ENCODE measurements at regions not wholly inside any gene's neighbourhood (a gene's known extent, or its start where the extent isn't known, plus 50 kb on each side); places are given as distances from the start of the nearest gene placed in this dataset.
"Not testable (repeated sequence)": the region's sequence is repeated elsewhere in the genome, so short reads cannot be mapped to it uniquely, and the experiment has no call there.

DNA sequence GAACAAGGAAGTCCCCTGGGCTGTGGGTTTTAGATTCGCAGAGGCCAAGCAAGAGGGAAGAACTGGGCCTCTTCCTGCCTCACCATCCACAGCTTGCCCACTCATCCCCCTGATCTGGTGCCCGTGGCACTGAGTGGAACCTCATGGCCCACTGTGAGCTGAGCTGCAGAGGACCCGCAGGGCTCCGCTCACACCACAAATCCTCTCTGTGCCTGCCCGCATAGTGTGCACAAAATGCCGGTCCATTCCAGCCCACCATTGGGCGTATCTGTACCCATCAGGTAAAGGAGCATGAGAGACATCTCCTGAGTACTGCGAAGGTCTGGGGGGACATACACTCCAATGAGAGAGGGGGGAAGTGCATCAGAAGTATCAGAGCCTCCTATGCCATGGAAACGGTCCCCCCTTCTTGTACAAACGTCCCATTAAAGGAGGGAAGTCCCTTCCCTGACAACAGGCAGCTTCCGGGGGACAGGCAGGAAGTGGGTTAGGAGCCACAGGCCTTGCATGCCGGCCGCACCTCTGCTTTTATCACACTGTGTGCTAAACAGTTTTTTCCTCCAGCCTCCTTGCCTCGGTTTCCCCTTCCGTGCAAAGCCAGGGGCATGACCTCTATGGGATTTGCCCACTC is 309.4 kb upstream of the DIO3 start:
- DNase-seq = no peak

DNA sequence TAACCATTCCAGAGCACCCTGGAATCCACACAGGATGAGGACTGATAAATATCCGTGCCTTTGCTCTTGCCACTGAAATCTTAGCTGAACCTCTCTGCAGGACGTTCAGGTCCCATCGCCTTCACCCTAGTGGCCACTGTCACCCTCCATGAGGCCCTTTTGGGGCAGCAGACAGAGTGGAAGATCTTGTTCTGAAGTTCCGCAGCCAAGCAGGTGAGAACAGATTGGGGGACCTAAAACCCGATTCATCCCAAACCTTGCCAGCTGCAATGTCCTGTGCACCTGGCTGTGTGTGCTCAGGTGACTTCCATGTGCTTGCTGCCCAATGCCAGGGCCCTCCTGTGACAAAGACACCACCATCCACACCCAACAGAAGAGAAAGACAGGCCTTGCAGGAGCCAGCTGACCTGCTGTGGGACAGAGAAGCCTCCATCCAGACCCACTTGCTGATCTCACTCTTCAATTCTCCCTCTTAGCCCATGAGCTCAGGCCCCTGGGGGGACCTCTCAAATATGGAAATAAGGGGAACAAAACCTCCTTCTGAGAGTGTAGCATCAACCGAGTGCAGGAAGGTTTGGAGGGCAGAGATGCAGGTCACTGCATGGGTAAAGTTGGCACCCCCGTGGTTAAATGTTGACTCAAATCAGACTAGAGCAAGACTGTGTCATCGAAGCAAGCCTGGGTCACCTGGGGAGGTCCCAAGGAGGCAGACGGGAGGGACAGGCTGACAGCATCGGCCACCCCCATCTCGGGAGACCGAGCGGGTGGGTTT is 308.7 kb upstream of the DIO3 start:
- DNase-seq = no peak

DNA sequence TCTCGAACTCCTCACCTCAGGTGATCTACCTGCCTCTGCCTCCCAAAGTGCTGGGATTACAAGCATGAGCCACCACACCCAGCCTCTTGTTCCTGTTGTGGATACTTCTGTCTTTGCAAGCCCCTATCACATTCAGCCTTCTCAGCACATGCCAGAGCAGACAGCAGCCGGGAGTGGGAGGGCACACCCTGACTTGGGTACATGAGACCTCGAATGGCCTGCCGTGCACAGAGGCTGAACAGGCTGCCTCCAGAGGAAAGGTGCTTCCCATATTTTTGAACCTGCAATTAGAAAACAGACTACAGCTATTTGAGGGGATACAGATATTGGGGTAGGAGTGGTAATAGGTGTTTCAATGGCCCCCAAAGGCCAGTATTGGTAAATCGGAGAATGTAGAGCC is 307.3 kb upstream of the DIO3 start:
- no peak for DNase-seq

DNA sequence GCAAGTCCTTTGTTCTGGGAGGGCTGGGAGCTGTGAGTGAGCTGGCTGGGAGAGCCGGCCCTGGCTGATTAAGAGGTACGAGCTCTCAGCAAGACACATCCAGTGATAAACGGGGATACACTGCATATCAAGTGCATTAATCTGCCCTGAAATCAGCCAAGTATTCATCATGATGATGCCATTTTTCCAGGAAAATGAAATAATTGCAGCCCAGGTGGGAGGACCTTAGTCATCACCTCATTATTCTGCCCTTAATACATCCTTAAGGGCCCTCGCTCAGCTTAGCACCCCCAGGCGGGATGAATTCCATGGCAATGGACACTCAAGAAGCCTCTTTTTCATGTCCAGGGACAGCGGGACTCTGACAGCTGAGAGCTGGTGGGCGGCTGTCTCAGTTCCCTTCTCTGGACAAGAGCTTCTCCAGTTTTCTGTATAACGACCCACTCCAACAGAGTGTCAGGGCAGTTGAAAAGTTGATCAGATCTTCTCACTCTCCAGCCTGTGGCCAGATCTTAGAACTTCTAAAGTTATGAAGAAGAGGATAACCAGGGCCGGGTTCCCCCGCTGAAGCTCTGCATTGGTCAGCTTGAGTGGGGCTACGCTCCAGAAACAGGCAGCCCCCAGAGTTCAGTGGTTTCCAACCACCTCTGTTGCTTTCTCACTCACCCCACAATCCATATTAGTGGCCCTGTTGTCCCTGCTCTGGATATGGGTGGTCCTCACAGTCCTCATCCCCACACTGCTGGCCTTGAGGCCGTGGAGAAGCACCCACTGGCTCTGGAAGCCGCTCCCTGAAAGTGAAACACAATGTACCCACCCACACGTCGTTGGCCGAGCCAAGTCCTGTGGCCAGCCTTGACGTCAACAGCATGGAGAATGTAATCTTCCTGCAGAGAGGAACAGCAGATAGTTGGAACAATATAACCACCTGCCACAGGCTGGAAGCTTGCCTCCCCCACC is 306.2 kb upstream of the DIO3 start:
- DNase-seq = no peak

DNA sequence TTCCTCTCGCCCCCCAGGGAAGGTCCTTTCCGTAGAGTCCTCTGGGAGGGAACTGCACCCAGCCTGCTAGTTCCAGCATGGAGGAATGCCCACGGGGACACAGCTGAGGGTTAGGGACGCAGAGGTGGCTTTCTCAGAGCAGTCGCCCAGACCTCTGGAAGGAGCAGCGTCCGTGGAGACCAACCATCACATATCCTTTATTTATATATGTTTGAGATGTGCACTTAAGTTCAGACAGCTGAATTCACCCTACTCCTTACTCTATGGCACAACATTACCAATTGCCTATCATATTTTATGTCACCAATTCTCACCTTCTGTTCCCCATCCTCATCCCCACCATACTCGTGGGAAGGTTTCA is 305.6 kb upstream of the DIO3 start:
- DNase-seq = no peak

DNA sequence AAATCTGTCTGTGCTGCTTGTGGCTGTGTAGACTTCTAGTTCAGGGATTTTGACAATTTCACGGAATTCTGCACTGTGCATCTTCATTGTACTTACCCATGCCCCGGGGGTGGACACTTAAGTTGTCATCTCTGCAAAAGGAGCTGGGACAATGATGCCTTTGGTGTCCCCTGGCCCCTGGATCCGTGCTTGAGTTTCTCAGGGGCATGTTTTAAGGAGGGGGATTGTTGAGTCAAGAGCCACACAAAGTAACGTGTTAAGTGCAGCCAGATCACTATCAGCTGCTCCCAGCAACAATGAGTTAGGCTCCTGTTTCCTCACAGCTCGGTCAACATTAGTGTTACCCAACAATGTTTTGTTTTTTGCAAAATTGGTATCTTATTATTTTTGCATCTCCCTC is 305.0 kb upstream of the DIO3 start:
- DNase-seq = no peak

DNA sequence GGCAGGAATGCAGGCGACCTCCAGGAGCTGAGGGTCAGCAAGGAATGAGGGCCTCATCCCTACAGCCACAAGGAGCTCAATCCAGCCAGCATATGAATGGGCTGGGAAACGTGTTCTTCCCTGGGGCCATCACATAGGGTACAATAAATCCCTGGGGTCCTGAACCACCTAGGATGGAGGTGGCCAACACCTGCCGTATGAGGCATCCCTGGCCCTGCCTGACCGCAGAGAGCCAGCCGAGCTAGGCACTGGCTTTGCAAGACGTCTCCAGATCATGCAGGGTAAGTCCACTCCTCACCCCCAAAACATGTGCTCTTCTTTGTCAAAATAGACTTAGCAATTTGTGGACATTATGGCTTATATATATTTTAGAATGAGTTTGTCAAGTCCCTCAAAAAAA is 303.7 kb upstream of the DIO3 start:
- no peak for DNase-seq

DNA sequence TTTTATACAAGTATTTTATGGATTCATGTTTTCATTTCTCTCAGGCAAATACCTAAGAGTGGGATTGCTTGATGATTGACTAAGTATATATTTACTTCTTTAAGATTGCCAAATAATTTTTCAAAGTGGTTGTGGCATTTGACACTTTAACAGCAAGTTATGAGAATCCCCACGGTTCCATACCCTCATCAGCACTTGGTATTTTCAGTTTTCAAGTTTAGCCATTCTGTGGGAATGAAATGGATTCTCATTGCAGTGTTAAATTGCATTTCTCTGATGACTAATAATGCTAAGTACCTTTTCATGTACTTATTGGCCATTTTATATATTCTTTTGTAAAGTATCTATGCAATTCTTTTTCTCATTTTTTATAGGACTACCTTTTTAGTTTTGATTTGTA is 301.5 kb upstream of the DIO3 start:
- DNase-seq = no peak

DNA sequence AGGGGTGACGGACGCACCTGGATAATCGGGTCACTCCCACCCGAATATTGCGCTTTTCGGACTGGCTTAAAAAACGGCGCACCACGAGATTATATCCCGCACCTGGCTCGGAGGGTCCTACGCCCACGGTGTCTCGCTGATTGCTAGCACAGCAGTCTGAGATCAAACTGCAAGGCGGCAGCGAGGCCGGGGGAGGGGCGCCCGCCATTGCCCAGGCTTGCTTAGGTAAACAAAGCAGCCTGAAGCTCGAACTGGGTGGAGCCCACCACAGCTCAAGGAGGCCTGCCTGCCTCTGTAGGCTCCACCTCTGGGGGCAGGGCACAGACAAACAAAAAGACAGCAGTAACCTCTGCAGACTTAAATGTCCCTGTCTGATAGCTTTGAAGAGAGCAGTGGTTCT is 294.9 kb upstream of the DIO3 start:
- DNase-seq = not testable (repeated sequence)

DNA sequence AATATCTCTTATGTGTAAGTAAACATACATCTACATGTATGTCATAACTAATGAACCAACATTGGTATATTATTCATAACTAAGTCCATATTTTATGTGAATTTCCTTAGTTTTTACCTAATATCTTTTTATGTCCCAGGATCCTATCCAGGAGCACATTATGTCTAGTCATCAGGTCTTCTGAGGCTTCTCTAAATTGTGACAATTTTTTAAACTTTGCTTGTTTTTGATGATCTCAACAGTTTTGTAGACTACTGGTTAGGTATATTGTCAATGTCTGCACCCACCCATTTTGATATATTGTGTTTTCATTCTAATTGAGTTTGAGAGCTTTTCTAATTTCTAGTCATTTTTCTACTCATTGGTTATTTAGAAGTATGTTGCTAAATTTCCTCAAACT is 288.2 kb upstream of the DIO3 start:
- DNase-seq = no peak

DNA sequence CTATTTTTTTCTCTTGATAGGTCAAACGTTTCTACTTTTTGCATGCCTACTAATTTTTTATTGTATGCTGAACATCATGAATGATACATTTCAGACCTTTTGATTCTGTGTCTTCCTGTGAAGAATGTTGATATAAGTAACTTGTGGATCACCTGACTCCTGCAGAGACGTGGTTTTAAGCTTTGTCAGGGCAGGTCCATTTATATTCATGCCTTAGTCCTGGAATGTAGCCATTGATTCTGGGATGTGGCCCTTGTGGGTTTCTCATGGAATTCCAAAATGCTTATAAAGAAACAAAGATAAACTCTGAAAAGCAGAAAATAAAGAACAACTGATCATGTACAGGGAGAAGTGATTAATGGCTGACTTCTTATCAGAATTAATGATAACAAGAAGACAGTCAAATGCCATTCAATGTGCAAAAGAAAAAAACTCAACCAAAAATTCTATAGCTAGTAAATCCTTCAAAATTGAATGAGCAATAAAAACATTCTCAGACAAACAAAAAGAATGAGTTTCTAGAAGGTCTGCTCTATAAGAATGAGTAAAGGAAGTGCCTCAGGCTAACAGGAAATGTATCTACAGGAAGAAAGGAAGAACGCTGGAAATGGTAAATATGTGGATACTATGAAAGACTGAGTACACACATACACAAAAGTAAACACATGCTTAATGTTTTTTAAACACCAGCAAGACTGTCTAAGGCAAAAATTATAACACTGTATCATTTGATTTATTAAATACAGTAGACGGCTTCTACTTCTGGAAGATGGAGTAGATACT is 284.8 kb upstream of the DIO3 start:
- DNase-seq = no peak

DNA sequence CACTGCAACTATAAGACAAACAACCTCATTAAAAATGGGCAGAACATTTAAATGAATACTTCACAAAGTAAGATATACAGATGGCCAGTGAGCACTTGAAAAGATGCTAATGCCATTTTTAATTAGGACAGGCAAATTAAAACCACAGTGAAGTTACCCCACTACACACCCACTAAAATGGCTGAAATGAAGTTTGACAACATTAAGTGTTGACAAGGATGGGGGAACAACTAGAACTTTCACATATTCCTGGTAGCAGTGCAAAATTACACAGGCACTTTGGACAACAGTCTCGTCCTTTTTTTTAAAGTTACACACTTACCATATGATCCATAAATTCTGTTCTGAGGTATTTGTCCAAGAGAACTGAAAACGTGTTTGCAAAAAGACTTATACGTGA is 278.9 kb upstream of the DIO3 start:
- no peak for DNase-seq

DNA sequence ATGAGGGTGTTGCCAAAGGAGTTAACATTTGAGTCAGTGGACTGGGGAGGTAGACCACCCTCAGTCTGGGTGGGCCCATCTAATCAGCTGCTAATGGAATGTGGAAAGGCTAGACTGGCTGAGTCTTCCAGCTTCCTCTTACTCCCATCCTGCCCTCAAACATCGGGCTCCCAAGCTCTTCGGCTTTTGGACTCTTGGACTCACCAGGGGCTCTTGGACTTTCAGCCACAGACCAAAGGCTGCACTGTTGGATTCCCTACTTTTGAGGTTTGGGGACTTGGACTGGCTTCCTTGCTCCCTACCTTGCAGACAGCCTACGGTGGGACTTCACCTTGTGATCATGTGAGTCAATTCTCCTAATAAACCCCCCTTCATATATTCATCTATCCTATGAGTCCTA is 276.6 kb upstream of the DIO3 start:
- no peak for DNase-seq

DNA sequence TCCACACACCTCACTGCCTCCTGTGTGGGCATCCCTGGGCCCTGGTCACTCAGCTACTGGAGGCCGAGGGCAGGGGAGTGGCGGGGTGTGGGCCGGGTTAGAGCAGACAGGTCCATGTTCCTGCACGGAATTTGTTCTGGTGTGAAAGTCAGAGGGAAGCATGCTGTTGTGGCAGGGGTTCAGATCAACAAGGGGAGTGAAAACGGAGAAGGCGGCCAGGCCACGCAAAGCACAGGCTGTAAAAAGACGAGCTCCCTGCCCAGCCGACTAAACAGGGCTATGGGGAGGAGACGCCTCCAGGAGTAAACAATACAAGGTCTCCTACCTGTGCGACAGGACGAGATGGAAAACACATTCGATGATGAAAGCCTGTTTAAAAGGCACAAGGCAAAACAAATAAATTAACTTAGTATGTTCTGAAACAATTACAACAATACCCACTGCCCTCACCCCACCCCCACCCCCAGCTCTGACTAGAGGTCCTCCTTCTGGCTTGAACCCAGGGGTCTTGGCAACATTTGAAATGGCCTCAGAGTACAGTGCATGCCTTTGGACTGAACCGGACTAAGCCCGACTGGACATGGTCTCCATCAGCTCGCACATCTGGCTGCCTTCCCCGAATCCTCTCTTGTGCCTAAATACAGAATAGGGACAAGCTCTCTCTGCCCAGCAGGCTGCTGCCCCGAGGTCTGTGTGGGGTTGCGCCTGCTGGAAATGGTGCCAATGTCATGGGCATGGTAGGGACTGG is 274.9 kb upstream of the DIO3 start:
- no peak for DNase-seq

DNA sequence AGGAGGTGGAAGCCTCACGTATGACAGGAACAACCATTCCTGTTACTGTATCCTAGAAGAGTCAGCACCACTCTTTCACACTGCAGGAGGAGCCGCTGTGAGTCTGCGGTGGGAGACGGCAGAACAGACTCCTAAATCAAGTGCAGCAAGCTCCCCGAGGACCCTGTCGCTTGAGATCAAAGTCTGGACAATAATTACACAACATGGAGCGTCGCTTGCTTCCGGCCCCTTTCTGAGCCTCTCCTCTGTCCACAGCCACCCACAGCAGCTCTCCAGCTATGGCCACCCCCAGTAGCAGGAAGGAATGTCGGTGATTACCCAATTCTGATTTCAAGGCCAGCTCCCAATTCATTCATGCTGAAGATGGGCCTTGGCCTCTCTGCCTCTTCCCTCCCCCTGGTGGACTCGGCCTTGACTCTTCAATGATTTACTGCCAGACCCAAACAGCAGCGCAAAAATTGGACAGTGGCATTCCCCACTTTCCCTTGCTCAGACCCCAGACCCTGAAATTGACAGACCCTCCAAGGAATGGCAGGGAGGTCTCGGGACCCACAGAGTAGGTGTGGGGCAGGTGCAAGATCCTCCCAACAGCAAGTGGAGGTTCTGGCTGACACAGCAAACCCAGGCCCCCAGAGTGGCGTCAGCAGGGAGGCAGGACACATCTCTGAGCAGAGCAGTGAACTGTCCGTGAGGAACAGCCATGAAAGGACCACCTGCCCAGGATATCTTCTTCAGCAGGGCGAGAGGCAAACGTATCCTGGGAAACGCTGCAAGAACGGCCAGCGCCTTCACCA is 272.7 kb upstream of the DIO3 start:
- DNase-seq = no peak

DNA sequence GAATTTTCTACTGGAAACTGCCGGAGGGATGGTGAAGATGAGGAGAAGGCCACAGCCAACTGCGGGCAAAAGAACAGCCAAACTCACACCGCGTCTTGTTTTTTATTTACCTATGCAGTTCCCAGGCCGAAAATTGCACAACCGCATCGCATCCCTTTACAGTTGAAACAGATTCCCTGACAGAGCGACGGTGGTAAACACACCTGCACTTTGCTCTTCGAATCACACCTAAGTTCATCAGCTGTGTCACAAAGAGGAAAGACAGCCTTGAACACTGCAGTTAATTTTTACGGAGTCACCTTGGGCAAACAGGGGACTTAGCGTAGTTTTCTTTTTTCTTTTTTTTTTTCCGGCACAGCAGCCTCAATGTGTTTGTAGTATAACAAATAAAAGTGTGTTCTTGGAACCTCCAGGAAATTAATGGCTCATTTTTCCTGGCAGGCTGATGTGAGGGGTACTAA is 272.0 kb upstream of the DIO3 start:
- DNase-seq = no peak

DNA sequence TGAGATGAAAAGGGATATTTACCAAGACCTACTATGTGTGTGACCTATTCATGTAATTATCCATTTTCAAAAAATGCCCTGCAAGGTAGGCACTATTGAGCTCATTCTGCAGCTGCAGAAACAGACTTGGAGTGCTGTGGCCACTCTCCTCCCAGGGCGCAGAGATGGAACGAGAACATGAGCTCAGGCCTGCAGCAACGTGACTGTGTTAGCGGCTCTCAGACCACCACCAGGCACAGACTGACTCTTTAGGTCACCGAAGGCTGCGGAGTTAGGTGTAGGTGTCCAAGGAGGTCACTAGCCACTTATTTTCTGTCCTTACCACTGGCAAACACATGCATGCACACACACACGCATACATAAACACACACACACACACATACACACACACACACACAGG is 271.4 kb upstream of the DIO3 start:
- no peak for DNase-seq

DNA sequence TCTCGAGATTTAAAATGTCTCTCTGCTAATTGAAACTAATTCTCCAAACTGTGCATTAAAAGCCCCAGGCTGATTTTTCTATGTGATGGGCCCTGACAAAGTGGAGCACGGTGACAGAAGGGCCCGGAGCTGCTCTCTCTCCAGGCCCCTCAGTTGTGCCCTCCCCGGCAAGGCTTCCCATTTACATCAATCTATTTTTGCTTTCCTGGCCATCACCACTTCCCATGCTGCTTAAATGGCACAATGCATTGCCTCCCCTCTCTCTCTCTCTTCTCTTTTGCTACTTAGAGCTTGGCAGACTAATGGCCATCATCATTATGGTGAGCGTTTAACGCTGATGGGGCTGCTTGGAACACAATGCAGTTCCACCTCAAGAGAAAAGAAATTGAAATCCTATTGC is 270.7 kb upstream of the DIO3 start:
- no peak for DNase-seq

DNA sequence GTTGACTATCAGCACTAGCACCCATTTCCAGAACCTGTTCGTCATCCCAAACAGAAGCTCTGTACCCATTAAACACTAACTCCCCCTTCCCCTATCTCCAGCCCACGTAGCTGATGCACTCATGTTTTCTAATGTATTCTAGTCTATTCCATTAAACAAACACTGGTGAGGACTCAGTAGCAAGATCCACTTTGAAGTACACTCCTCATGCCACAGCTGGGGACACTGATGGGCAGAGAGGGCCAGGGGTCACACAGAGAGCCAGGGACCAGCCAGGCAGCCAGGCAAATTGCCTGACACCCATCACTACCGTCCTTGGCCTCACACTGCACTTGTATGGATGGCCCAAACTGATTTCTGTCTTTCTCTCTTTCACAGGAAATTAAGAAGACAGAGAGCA is 269.9 kb upstream of the DIO3 start:
- DNase-seq = no peak

DNA sequence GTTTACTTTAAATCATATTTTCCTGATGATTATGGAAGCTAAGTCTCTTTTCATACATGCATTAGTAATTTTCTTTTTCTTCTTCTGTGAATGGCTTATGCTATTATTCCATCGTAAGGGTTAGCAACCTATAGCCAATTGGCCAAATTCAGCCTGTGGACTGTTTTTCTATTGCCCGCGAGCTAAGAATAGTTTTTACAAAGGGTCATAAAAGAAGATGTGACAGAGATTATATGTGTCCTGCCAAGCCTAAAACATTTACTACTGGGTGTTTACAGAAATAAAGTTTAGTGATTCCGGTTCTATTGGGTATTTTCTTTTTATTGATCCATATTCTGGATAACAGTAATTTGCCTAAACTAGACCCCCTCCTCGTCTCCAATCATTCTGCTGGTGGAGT is 268.8 kb upstream of the DIO3 start:
- DNase-seq = no peak

DNA sequence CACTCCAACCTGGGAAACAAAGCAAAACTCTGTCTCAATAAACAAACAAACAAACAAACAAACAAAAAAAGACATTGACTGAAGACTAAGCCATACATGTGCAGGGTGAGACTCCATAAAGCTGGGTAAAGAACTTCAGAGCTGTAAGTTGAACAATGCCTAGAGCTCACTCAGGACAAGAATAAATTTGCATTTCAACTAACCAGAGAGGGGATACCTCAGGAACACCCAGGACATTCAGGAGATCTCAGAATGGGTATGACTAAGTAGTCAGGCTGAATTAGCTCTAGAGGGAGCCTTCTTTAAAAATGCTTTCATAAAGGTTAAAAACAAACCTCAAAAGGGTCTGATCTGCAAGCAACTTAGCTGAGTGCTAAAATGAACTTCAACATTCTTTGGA is 267.7 kb upstream of the DIO3 start:
- no peak for DNase-seq

All from activated CD4-positive, alpha-beta T cell treated with anti-CD3 and anti-CD28 coated beads for 1 hour (primary cell).